GM18868 (cell line): ENCODE measurements at regions not wholly inside any gene's neighbourhood (a gene's known extent, or its start where the extent isn't known, plus 50 kb on each side); places are given as distances from the start of the nearest gene placed in this dataset.
"Not testable (repeated sequence)": the region's sequence is repeated elsewhere in the genome, so short reads cannot be mapped to it uniquely, and the experiment has no call there.

Source experiments
- ATAC-seq: cut with Tn5 transposase; IDR thresholded peaks from one replicate; pipeline ENCODE4 v1.9.1; 2021; ENCODE audit warnings: mild to moderate bottlenecking, moderate library complexity; ENCODE audit not compliant: unreplicated experiment

DNA sequence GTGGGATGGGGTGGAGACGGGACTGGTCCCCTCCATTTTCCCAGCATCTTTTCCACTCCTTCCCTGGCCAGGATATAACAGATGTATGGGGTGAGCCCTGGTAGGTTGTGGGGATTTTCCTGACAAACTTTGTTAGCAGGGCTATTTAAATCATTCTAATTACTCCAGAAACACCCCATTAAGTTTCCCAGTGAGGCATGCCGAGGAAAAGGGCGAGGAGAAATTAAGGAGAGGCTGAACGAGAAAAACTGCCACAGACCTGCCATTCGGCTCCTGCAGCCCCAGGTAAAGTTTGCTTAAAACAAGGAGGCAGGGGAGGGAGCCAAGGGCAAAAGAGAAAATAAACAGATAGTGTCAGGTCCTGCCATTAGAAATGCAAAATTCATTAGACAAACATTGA, 428.2 kb downstream of the BUD13 start:
- no peak for ATAC-seq

DNA sequence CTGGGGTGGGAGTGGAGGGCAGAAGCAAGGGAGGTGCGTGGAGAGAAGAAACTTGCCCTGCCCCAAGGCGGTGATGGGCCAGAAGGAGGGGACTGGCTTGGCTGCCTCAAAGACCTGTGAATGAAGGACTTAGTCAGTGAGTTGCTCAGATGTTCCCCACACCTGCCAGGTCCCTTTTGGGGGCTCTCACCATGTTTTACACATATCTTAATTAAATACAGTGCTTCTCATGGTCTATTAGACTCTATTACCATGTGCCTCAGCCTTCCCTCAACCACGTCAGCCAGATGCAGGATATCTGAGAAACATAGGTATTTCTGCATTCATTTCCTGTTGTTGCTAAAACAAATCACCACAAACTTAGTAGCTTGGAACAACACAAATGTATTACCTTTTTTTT, 429.5 kb downstream of the BUD13 start:
- no peak for ATAC-seq

DNA sequence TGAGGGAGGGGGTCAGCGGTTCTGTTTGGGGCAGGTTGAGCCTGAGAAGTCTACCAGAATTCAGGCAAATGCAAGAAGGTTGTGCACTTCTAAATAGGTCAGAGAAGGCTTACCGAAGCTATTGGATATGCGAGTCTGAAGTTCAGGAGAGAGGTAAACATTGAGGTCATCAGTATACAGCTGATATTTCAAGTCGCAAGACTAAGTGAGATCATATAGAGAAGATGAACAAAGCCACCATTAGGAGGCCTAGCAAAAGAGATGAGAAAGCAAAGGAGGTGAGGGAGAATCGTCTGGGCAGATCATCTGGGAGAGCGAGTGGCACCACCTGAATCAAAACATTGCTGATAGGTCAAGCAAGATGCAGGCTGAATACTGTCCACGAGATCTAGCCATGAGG, 430.6 kb downstream of the BUD13 start:
- ATAC-seq = no peak

DNA sequence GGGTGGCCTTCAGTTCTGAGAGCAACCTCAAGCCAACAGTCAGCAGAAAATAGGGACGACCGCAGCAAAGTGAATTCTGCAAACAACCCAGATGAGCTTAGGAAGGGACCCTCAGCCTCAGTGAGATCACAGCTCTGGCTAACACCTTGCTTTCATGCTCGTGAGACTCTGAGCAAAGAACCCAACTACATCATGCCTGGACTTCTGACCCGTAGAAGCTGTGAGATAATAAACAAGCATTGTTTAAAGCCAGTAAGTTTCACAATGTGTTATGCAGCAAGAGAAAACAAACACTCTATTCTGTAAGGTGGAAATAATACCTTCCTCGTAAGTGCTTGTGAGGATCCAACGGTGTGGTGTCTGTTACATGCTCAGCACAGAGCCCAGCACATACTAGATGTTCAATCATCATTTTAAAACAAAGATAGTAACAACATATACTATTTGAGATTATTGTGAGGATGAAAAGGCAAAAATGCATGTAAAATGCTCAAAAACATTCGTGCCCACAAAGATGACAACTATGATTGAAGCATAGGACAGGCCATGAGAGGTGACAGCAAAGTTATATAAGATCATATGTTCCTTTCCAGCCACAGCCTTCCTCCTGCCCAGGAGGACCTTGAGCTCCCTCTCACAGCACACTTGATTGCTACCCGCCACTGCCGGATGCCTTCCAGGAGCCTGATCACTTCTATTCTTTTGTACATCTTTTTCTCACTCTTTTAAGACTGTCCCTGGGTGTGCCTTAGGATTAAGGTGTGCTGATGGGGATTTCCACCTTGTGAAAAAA, 433.3 kb downstream of the BUD13 start:
- ATAC-seq = no peak

DNA sequence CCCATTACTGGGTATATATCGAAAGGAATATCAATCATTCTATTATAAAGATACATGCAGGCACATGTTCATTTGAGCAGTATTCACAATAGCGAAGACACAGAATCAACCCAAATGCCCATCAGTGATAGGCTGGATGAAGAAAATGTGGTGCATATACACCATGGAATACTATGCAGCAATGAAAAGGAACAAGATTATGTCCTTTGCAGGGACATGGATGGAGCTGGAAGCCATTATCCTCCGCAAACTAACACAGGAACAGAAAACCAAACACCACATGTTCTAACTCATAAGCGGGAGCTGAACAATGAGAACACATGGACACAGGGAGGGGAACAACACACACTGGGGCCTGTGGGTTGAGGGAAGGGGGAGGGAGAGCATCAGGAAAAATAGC, 434.3 kb downstream of the BUD13 start:
- ATAC-seq = not testable (repeated sequence)

DNA sequence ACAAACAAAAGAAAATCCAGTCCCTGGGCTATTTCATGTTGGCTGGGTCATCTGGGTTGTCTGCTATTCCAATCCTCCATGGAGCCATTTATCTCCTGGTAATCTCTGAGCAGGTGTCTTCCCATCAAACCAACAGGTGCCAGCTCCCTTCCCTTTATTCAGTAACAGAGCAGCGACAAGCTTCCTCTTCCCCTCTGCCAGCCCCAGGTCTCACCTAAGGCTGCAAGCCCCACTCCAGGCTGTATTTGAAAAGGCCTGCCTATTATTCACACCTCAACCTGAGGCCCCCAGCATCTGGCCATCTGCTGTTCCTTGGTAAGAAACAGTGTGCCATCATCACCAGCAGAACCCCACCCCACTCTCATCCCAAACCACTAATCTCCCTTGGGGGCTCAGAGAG, 436.2 kb downstream of the BUD13 start:
- no peak for ATAC-seq

DNA sequence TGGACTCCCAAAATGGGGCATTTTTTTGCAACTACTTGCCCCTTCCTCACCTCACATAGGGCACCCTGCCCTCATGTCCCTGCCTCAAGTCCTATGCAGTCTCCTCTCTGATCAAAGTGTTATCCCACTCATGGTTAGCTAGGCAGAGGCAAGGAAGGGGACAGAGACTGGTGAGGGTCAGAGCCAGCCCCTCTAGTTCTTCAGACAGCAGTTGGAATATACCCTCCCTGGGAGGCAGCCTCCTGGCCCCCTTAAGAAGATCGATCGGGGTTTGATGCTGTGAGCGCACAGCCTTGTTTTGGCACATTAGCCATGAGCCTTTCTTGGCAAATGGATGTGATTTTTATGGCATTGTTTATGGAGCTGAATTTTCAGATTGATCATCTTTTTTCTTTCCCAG, 436.9 kb downstream of the BUD13 start:
- ATAC-seq = no peak

DNA sequence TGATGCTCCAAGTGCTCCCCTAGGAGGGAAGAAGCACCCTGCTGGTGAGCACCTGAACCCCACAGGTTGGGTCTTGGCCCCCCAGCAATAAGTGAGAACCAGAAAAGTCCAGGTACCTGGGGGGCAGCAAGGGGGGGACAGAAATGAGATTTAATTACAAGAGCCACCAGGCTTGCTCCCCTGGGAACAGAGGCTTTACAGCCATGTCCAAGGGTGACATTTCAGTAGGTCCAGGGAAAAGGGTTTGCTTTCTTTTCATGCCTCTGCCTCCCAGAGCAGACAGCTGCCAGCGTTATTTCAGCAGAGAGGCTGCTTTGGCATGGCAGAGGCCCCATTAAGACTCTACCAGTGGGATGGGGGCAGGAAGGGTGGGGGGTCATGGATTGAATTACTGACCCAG, 437.7 kb downstream of the BUD13 start:
- no peak for ATAC-seq

DNA sequence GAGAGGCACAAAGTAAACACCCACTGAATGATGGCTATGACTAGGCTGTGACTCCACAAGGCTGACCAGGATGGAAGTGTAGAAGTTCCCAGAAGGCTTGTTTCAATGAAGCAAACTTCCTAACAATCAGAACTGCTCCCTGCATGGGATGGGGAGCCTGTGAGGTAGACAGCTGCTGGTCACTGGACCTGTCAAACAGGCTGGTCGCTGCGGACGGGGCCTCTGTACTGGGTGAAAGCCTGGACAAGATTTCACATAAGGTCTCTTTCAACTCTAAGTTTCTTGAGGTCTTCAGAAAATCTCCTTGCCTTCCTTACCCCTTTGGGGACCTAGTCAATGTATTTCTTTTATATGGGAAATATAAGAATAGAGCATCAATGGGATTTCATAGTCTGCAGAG, 438.2 kb downstream of the BUD13 start:
- no peak for ATAC-seq

DNA sequence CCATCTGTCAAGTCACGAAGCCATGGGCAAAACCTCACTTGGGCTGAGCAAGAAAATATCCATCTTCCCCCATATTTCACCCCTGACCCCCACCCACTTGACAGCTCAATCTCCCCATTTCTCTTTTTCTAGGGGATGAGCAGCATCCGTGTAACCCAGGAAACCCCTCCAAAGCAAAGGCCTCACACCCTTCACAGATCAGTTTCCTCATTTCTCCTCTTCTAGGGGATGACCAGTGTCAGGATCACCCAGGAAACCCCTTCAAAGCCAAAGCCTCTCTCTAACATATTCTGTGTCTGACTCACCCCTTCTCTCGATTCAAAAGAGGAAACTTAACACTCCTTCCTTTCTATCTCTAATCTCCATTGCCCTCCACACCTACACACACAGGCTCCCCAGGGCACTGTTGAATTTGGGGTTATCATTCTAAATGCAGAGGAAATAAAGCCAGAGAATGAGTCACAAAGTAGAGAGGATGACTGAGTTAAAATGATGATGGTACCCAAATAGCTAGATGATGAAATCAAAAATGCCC, 439.7 kb downstream of the BUD13 start:
- no peak for ATAC-seq

DNA sequence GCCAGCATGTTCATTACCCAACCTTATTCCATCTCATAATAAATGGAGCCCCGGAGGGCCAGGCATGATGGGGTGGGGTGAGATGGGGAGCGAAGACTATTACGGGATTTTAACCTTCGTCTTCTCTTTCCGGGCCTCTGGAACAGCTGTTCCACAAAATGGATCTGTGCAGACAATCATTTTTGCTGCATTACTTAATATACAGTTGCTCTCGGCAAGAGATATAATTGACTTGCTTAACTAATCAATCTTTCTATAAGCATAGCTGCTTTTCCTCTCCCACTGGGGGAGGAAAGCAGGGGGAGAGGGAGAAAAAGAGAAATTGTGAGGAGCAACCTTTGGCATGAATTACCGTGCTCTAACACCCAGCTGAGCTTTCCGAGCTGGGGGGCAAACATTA, 440.4 kb downstream of the BUD13 start:
- ATAC-seq = no peak

DNA sequence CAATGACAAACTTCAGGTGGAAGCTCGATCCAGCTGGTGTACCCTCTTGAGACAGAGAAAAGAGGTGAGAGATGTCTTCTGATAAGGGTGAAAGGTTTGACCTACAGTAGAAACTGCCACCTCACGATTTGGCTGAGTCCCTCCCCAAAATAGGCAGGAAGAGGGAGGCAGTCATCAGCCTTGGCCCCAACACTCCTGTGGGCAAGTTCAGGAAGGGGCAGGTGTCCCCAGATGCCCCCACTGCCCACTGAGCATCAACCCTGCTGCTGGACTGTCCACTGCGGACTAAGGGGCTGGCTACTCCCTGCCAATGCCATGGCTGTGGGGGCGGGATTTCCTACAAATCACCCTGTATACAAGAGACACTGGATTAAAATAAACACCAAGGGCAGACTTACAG, 441.4 kb downstream of the BUD13 start:
- ATAC-seq = no peak

DNA sequence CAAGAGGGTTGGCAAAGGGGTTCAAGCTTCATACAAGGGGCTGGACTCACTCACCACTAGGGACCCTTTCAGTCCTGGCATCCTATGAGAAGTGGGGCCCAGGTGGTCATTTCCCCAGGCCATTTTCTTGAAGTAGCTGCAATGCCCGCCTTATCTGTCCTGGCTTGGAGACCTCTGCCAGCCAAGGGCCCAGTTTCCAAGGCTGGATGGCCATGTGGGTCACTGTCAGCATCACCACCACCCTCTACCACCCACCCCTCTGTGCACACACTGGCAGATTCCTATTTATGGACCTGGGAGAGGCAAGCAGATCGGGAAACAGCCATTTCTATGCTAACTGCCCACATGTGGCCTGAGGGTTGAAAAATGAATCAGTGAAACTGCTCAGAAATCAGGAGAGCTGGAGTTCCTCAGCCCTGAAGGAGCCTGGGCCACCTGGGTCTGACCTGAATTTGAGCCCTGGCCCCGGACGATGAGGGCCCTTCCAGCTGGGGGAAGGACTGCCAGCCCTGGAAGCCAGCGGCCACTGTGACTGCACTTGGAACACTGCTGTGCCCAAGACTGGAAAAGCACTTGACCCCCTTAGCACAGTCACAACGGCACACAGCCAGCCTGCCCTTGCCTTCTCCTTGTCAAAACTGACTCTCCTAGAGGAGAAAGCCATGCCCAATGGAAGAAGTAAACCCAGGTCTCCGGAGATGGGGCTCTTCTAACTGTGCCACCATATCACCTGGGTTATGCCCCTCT, 442.2 kb downstream of the BUD13 start:
- ATAC-seq = no peak

DNA sequence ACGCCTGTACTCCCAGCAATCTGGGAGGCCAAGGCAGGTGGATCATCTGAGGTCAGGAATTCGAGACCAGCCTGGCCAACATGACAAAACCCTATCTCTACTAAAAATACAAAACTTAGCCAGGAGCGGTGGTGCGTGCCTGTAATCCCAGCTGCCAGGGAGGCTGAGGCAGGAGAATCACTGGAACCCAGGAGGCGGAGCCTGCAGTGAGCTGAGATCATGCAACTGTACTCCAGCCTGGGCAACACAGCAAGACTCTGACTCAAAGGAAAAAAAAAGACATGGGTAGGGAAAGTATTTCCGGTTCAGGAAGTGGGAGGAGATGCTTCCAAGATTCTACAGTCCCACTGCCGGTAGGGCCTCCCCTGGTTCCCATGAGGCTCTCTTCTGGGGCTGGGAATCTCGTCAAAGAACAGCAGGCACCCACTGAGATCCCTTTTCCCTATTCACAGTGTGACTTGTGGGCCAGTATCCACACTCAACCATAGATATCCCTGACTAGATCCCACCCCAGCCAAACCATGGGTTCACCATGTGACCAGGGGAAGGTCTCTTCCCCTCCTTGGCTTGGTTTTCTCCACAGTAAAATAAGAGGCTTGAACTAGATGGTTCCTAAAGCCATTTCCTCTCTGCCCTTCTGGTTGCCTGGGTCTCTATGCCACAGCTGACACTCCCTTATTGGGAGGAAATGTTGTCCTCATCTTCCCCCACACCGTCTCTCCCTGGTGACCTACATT, 443.3 kb downstream of the BUD13 start:
- no peak for ATAC-seq

DNA sequence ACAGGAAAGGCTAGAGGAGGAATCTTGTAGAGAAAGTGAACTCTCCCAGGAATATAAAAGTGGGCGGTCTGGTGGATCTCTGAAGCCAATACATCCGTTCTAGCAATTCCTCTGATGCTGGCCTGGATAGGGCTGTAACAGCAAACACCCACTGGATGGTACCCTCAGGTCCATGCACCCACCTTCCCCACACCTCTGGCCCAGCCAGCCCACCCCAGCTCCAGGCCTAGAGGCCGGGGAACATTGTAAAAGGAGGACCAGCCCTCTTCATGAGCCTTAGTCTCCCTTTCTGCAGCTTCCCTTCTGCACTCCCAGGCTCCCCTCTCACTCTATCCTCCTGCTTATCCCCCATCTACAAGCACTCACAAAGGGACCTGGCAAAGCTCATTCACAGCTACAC, 443.9 kb downstream of the BUD13 start:
- ATAC-seq = no peak

DNA sequence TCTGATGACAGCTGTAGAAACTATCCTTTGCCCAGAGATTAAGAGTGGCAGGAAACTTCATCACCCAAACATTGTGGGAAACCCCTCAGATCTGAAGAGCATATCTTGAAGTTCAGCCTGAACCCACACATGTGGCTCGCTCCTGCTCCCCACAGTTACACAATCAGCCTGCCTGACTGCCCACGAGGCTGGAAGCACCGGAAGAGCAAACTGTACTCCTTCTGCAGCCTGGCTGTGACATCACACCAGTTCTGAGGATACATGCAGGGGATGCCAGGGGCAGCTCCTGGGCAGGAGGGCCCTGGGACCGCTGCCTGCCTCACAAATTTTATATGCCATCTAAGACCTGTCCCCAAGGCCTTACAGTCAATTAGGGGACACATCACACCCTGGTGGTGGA, 444.4 kb downstream of the BUD13 start:
- ATAC-seq = no peak

DNA sequence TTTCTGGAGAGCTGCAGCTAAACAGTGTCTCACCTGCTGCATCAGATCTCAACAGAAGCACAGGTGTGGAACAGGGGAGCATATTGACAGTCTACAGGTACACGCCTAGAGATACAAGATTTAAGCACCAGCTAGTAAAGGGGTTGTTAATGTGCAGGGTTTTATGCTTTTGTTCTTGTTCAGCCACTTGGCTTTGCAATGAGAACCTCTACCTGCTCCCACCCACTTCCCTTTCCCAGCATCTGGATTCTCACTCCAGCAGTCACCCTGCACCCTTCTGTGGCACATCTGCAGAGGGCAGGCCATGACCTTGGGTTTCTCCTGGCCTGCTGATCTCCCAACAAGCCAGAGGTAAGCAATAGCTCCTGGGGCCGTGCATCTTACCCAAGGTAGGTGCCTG, 446.6 kb downstream of the BUD13 start:
- ATAC-seq = no peak

DNA sequence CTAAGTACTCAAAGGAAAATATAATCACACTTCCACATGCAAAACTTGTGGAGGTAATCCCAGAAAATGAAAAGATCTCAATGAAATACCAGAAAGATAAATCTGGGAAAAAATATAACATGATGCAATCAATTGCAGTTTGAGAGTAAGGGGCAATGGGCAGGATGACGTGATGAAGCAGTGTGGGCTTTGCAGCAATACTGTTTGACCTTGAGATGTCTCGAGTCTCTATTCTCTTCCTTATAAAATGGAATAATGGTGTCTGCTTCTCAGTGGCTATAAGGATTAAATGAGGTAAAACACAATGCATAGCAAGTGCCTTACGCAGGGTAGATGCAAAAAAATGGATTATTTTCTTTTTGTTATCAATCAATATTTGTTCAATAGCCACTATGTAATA, 447.5 kb downstream of the BUD13 start:
- no peak for ATAC-seq

DNA sequence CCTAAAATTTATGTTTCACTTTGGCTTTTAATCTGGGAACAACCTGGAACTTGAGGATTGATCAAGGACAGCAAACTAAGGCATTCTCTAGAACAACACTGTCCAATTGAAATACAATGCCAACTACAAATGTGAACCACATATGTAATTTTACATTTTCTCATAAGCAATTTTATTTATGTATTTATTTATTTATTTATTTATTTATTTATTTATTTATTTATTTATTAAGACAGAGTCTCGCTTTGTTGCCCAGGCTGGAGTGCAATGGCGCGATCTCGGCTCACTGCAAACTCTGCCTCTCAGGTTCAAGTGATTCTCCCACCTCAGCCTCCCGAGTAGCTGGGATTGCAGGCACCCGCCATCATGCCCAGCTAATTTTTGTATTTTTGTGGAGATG, 448.7 kb downstream of the BUD13 start:
- not testable (repeated sequence) for ATAC-seq

DNA sequence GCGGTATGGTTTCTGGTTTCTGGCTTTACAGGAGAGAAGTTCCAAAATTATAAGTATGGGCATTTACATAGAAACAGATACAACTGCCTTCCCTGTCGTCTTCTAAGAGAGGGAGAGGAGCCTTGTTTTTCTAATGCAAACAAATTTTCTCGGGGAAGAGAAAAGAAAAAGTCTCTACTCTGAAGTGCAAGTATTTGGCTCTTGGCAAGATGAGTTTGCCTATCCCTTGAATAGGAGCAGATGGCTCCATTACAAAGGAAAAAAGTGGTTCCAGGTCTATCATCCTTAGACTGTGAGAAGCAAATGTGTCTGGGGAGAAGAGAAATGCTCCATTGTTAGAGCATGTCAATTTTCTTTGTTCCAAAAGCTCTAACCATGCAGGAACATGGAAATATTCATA, 455.6 kb downstream of the BUD13 start:
- no peak for ATAC-seq

DNA sequence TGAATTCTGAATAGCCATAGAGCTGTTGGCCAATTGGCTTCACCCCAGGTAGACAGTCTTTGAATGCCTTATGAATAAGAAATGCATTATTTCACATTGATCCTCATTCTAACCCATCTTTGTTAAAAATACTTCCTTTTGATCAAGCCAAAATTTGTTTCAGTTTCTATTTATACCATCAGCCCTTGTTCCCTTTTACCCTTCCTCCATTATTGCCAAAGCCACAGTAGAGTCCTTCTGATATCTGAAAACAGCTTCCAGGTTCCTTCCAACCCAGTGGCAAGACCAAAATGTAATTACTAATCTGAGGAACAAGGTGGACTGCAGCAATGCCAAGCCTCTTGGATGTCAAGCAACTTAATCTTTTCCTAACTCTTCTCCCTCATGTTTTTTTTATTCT, 458.8 kb downstream of the BUD13 start:
- ATAC-seq = no peak
